Upper lobe of left lung (tissue), 4 donors: ENCODE measurements at regions not wholly inside any gene's neighbourhood (a gene's known extent, or its start where the extent isn't known, plus 50 kb on each side); places are given as distances from the start of the nearest gene placed in this dataset.
"Not testable (repeated sequence)": the region's sequence is repeated elsewhere in the genome, so short reads cannot be mapped to it uniquely, and the experiment has no call there.

Source experiments
- CTCF ChIP-seq, 6 experiments: fragments of 450-650 bp in 4 of 6; fragments of 200-600 bp in 2 of 6; sonication (generic) in 2 of 6; IDR thresholded peaks; one replicate each; pipeline ENCODE4 v1.5.1; 2016 to 2019; ENCODE audit warnings: antibody characterized with exemption in 6 of 6
- POLR2AphosphoS5 ChIP-seq, 2 donors: sonication (generic); formaldehyde crosslinking; IDR thresholded peaks; one replicate each; pipeline ENCODE4 v1.5.1; 2017; ENCODE audit warnings: antibody characterized with exemption in 2 of 2

GRCh38 chr7:73161727-73162126, 75.9 kb upstream of the SPDYE9 start:
- TF ChIP-seq CTCF, POLR2AphosphoS5 (IDR thresholded peaks at IDR 0.05): not testable (repeated sequence)
